HUES6 (cell line): ENCODE measurements at regions not wholly inside any gene's neighbourhood (a gene's known extent, or its start where the extent isn't known, plus 50 kb on each side); places are given as distances from the start of the nearest gene placed in this dataset.

ENCODE experiments used
- H3K27ac ChIP-seq: 2 replicates; pipeline ENCODE4 v1.7.0; 2013; ENCODE audit warnings: low read depth, mild to moderate bottlenecking, low read length, inconsistent platforms
- H3K27me3 ChIP-seq: 2 replicates; pipeline ENCODE4 v1.6.1; 2013; ENCODE audit warnings: low read length; ENCODE audit not compliant: control insufficient read depth, insufficient read depth
- H3K36me3 ChIP-seq: 2 replicates; pipeline ENCODE4 v1.6.1; 2013; ENCODE audit warnings: low read length; ENCODE audit not compliant: control insufficient read depth, insufficient read depth
- H3K4me1 ChIP-seq: 2 replicates; pipeline ENCODE4 v1.6.1; 2013; ENCODE audit warnings: low read length; ENCODE audit not compliant: control insufficient read depth, insufficient read depth
- H3K4me3 ChIP-seq: 2 replicates; pipeline ENCODE4 v1.5.1; 2013; ENCODE audit warnings: low read depth, low read length
- H3K9ac ChIP-seq: one replicate; pipeline ENCODE4 v1.6.1; 2013; ENCODE audit warnings: mild to moderate bottlenecking, low read length
- H3K9me3 ChIP-seq: 2 replicates; pipeline ENCODE4 v1.6.1; 2013; ENCODE audit warnings: low read depth, low read length; ENCODE audit not compliant: control insufficient read depth, insufficient read depth

- Histone ChIP-seq H3K27ac (no peak overlapping the region), H3K4me1 (no peaks in the 10 kb centered on the region), H3K36me3 (no peaks in the 10 kb centered on the region), H3K9me3 (no peaks in the 10 kb centered on the region), H3K9ac (no peak overlapping the region), H3K27me3 (no peaks in the 10 kb centered on the region), H3K4me3 (no peak overlapping the region)
These were observed 893.0 kb upstream of the SOX9 start for GRCh38 chr17:71227841-71228240.

GRCh38 chr17:71229070-71229469, 891.8 kb upstream of the SOX9 start:
- Histone ChIP-seq H3K36me3 (no peaks in the 10 kb centered on the region), H3K4me3 (no peak overlapping the region), H3K9me3 (no peaks in the 10 kb centered on the region), H3K27me3 (no peaks in the 10 kb centered on the region), H3K4me1 (no peaks in the 10 kb centered on the region), H3K27ac (no peak overlapping the region), H3K9ac (no peak overlapping the region)

GRCh38 chr17:71232801-71233559, 887.8 kb upstream of the SOX9 start:
- H3K4me1 ChIP-seq, result no peaks in the 10 kb centered on the region
- H3K4me3 ChIP-seq, result no peak overlapping the region
- H3K9me3 ChIP-seq, result no peaks in the 10 kb centered on the region
- no peaks in the 10 kb centered on the region for H3K36me3 ChIP-seq
- H3K9ac ChIP-seq, result no peak overlapping the region
- H3K27me3 ChIP-seq, result no peaks in the 10 kb centered on the region
- H3K27ac ChIP-seq, result no peak overlapping the region

GRCh38 chr17:71234349-71234748, 886.5 kb upstream of the SOX9 start:
- no peaks in the 10 kb centered on the region for H3K4me1 ChIP-seq
- H3K27ac ChIP-seq, result no peak overlapping the region
- no peak overlapping the region for H3K4me3 ChIP-seq
- no peaks in the 10 kb centered on the region for H3K9me3 ChIP-seq
- no peak overlapping the region for H3K9ac ChIP-seq
- H3K27me3 ChIP-seq, result no peaks in the 10 kb centered on the region
- no peaks in the 10 kb centered on the region for H3K36me3 ChIP-seq

GRCh38 chr17:71237903-71238538, 882.8 kb upstream of the SOX9 start:
- Histone ChIP-seq H3K4me1 (no peaks in the 10 kb centered on the region), H3K36me3 (no peaks in the 10 kb centered on the region), H3K27ac (no peak overlapping the region), H3K9me3 (no peaks in the 10 kb centered on the region), H3K27me3 (no peaks in the 10 kb centered on the region), H3K4me3 (no peak overlapping the region), H3K9ac (no peak overlapping the region)

GRCh38 chr17:71247441-71248015, 873.3 kb upstream of the SOX9 start:
- H3K9ac ChIP-seq, result no peak overlapping the region
- H3K4me3 ChIP-seq, result no peak overlapping the region
- H3K4me1 ChIP-seq, result no peaks in the 10 kb centered on the region
- no peaks in the 10 kb centered on the region for H3K36me3 ChIP-seq
- no peaks in the 10 kb centered on the region for H3K9me3 ChIP-seq
- no peak overlapping the region for H3K27ac ChIP-seq
- no peaks in the 10 kb centered on the region for H3K27me3 ChIP-seq

GRCh38 chr17:71251276-71251675, 869.5 kb upstream of the SOX9 start:
- H3K9me3 ChIP-seq, result no peaks in the 10 kb centered on the region
- H3K27ac ChIP-seq, result no peak overlapping the region
- H3K4me3 ChIP-seq, result no peak overlapping the region
- H3K4me1 ChIP-seq, result no peaks in the 10 kb centered on the region
- no peaks in the 10 kb centered on the region for H3K27me3 ChIP-seq
- no peaks in the 10 kb centered on the region for H3K36me3 ChIP-seq
- no peak overlapping the region for H3K9ac ChIP-seq

GRCh38 chr17:71251951-71252350, 868.9 kb upstream of the SOX9 start:
- no peaks in the 10 kb centered on the region for H3K27me3 ChIP-seq
- H3K9ac ChIP-seq, result no peak overlapping the region
- H3K27ac ChIP-seq, result no peak overlapping the region
- no peak overlapping the region for H3K4me3 ChIP-seq
- H3K36me3 ChIP-seq, result no peaks in the 10 kb centered on the region
- no peaks in the 10 kb centered on the region for H3K4me1 ChIP-seq
- H3K9me3 ChIP-seq, result no peaks in the 10 kb centered on the region

GRCh38 chr17:71252436-71252835, 868.4 kb upstream of the SOX9 start:
- Histone ChIP-seq H3K27me3 (no peaks in the 10 kb centered on the region), H3K36me3 (no peaks in the 10 kb centered on the region), H3K9ac (no peak overlapping the region), H3K4me3 (no peak overlapping the region), H3K9me3 (no peaks in the 10 kb centered on the region), H3K4me1 (no peaks in the 10 kb centered on the region), H3K27ac (no peak overlapping the region)

GRCh38 chr17:71257096-71257495, 863.7 kb upstream of the SOX9 start:
- Histone ChIP-seq H3K36me3 (no peaks in the 10 kb centered on the region), H3K9me3 (no peaks in the 10 kb centered on the region), H3K27me3 (no peaks in the 10 kb centered on the region), H3K9ac (no peak overlapping the region), H3K27ac (no peak overlapping the region), H3K4me1 (no peaks in the 10 kb centered on the region), H3K4me3 (no peak overlapping the region)

GRCh38 chr17:71260366-71260940, 860.4 kb upstream of the SOX9 start:
- Histone ChIP-seq H3K9me3 (no peaks in the 10 kb centered on the region), H3K9ac (no peak overlapping the region), H3K4me3 (no peak overlapping the region), H3K4me1 (no peaks in the 10 kb centered on the region), H3K27me3 (no peaks in the 10 kb centered on the region), H3K27ac (no peak overlapping the region), H3K36me3 (no peaks in the 10 kb centered on the region)
